ENCODE measurements at regions not wholly inside any gene's neighbourhood (a gene's known extent, or its start where the extent isn't known, plus 50 kb on each side); places are given as distances from the start of the nearest gene placed in this dataset.

DNA sequence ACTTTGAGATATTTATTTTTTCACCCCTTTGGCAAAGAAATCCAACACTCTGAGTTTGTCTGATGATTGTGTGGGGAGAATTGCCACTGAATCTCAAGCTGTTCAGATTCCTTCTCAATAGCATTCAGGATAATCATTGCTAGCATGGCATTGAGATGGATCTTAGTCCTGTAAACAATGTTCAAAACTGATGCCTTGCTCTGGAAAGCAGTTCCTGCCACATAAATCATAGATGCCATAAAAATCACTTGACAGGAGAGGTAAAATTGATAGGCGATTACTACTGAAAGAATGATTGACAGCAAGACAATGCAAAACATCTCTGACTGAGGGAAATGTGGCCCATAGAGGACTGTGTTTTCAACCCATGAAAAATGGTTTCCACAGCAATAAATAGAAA lies 915.6 kb downstream of the TRHDE start:
- Histone ChIP-seq H3K27me3 (no peaks in the 10 kb centered on the region), H3K27ac (no peak overlapping the region), H3K36me3 (no peaks in the 10 kb centered on the region), H3K4me3 (no peak overlapping the region), H3K4me1 (no peaks in the 10 kb centered on the region), H3K9me3 (peaks cover 8 to 23% of the 10 kb centered on the region in 2 donors)
- TF ChIP-seq, protein P1, sequence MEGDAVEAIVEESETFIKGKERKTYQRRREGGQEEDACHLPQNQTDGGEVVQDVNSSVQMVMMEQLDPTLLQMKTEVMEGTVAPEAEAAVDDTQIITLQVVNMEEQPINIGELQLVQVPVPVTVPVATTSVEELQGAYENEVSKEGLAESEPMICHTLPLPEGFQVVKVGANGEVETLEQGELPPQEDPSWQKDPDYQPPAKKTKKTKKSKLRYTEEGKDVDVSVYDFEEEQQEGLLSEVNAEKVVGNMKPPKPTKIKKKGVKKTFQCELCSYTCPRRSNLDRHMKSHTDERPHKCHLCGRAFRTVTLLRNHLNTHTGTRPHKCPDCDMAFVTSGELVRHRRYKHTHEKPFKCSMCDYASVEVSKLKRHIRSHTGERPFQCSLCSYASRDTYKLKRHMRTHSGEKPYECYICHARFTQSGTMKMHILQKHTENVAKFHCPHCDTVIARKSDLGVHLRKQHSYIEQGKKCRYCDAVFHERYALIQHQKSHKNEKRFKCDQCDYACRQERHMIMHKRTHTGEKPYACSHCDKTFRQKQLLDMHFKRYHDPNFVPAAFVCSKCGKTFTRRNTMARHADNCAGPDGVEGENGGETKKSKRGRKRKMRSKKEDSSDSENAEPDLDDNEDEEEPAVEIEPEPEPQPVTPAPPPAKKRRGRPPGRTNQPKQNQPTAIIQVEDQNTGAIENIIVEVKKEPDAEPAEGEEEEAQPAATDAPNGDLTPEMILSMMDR (IDR thresholded peaks at IDR 0.05) = no peak
- TF ChIP-seq POLR2A (IDR thresholded peaks at IDR 0.05) (no peak), POLR2AphosphoS5 (IDR thresholded peaks at IDR 0.05) (no peak)
- DNase-seq (ENCODE audit: low spot score in 2 of 2) = no peak
- intact Hi-C loops (cut with DNase I; ENCODE audit: low total_unique reads) = no loop called here

DNA sequence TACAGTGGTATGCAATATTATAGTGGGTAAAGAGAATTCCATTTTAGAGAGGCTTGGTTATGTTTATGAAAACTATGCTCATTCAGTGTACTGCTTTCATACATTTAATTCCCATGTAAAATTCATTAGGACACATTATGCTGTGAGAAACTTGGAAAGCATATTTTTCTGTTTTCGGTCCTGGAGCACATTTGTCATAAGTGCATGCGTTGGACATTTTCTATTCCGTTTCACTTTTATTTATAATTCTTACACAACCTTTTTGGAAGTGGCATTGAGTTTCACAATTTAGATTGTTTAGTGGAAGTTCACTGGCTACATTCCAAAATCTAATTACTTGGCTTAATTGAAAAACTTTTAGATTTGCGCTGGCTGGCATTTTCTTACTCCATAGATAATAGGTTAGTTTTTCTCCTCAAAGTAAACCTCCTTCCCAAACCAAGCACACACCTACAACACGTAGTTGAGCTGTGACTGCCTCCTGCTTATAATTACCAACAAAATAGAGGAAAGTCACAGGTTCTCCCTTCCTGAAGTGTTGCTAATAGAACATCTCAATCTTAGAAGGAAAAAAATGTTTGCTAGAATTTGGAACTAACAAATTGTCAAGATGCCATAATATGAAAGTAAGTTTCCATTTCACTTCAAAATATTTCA lies 938.5 kb downstream of the TRHDE start:
- TF ChIP-seq, protein P1 (IDR thresholded peaks at IDR 0.05) = no peak
- TF ChIP-seq POLR2AphosphoS5 (IDR thresholded peaks at IDR 0.05) = no peak
- no peak for TF ChIP-seq POLR2A (IDR thresholded peaks at IDR 0.05)
- no peak for DNase-seq (ENCODE audit: low spot score in 2 of 2)
- Histone ChIP-seq H3K9me3 (no peaks in the 10 kb centered on the region), H3K27me3 (no peaks in the 10 kb centered on the region), H3K27ac (no peak overlapping the region), H3K4me3 (no peak overlapping the region), H3K36me3 (no peaks in the 10 kb centered on the region), H3K4me1 (no peaks in the 10 kb centered on the region)
- intact Hi-C loops (cut with DNase I; ENCODE audit: low total_unique reads) = no loop called here

DNA sequence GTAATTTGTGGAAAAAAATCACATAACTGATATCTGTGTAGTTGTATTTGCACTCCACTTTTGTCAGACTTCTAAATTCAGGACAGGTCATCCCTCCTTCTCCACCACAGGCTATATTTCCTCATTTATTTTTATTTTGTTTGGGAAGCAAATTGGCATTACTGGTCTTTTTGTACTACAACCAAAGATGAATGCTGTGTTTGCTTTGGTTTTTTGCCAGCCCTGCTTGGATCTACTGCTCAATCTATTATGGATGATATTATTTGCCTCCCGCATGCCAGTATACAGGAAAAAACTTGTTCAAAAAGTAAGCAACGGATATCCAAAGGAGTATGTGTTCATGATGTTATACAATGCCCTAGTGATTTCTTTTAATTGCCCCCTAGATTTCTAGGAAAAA lies 948.8 kb downstream of the TRHDE start:
- H3K27me3 ChIP-seq = no peaks in the 10 kb centered on the region
- intact Hi-C loops (cut with DNase I; ENCODE audit: low total_unique reads) = no loop called here
- TF ChIP-seq, protein P1 (IDR thresholded peaks at IDR 0.05) = no peak
- TF ChIP-seq POLR2AphosphoS5 (IDR thresholded peaks at IDR 0.05) (no peak), POLR2A (IDR thresholded peaks at IDR 0.05) (no peak)
- H3K36me3 ChIP-seq = no peaks in the 10 kb centered on the region
- no peak for DNase-seq (ENCODE audit: low spot score in 2 of 2)
- no peak overlapping the region for H3K4me3 ChIP-seq
- no peak overlapping the region for H3K27ac ChIP-seq
- H3K9me3 ChIP-seq = peaks cover 0 to 5% of the 10 kb centered on the region in 2 donors
- no peaks in the 10 kb centered on the region for H3K4me1 ChIP-seq

DNA sequence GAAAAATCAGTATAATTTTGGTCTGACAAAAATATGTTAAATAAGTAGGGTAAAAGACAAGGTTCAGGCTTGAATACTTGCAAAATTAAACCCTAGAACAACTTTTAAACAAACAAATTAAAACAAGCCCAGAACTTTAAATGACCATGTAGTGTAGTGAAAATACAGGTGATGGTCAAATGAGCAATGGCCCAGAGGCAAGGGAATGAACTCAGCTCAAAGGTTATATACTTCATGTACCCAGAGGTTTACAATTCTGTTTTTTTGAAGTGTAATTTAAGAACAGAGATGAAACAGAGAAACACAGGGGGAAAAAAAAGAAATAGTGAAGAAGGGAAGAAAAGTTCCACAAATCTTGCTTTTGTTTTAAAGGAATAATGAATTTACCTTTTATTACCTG lies 949.2 kb downstream of the TRHDE start:
- DNase-seq (ENCODE audit: low spot score in 2 of 2) = no peak
- H3K9me3 ChIP-seq = peaks cover 0 to 5% of the 10 kb centered on the region in 2 donors
- intact Hi-C loops (cut with DNase I; ENCODE audit: low total_unique reads) = no loop called here
- TF ChIP-seq, protein P1 (IDR thresholded peaks at IDR 0.05) = no peak
- TF ChIP-seq POLR2AphosphoS5 (IDR thresholded peaks at IDR 0.05) = no peak
- no peak for TF ChIP-seq POLR2A (IDR thresholded peaks at IDR 0.05)
- H3K4me3 ChIP-seq = no peak overlapping the region
- no peaks in the 10 kb centered on the region for H3K4me1 ChIP-seq
- H3K27me3 ChIP-seq = no peaks in the 10 kb centered on the region
- no peaks in the 10 kb centered on the region for H3K36me3 ChIP-seq
- no peak overlapping the region for H3K27ac ChIP-seq

DNA sequence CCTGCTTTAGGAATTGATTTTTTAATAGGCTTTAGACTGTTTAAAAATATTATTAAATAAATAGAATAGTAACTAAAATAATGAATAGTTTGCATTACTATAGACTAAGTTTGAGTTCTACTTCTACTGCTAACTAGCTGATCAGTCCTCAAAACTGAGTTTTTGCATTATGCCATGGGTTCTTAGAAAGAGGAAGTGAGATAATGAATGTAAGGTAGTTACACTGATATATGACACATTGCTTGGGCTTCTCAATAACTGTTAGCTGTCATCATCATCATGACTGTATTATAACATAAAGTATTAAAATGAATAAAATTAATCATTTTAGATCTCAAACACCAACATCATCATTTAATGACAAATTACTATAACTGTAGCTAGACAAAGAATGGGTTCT lies 949.7 kb downstream of the TRHDE start:
- TF ChIP-seq, protein P1 (IDR thresholded peaks at IDR 0.05) = no peak
- TF ChIP-seq POLR2A (IDR thresholded peaks at IDR 0.05) = no peak
- no peak for TF ChIP-seq POLR2AphosphoS5 (IDR thresholded peaks at IDR 0.05)
- H3K9me3 ChIP-seq = peaks cover 0 to 5% of the 10 kb centered on the region in 2 donors
- intact Hi-C loops (cut with DNase I; ENCODE audit: low total_unique reads) = no loop called here

More for the DNA sequence above, 949.7 kb downstream of the TRHDE start:
- H3K4me1 ChIP-seq = no peaks in the 10 kb centered on the region
- no peak overlapping the region for H3K27ac ChIP-seq
- DNase-seq (ENCODE audit: low spot score in 2 of 2) = no peak
- no peak overlapping the region for H3K4me3 ChIP-seq
- H3K36me3 ChIP-seq = no peaks in the 10 kb centered on the region
- no peaks in the 10 kb centered on the region for H3K27me3 ChIP-seq

All from breast epithelium (tissue), 4 donors.